CD4-positive, alpha-beta T cell (primary cell): ENCODE measurements at regions not wholly inside any gene's neighbourhood (a gene's known extent, or its start where the extent isn't known, plus 50 kb on each side); places are given as distances from the start of the nearest gene placed in this dataset.

Source experiments
- ATAC-seq: fragments of 200-7000 bp; cut with Tn5 transposase; one replicate; pipeline ENCODE4 v1.10.0; 2022; ENCODE audit warnings: mild to moderate bottlenecking; ENCODE audit not compliant: poor library complexity
- CTCF ChIA-PET: fragments of 350-600 bp; sonication (Branson Sonifier 250); formaldehyde crosslinking; loops from one replicate; lab custom pipeline; 2021; ENCODE audit warnings: antibody characterized with exemption, inconsistent platforms; lab: Charles Lee
- POLR2A ChIA-PET: fragments of 350-600 bp; sonication (Branson Sonifier 250); formaldehyde crosslinking; loops from one replicate; lab custom pipeline; 2021; ENCODE audit warnings: antibody characterized with exemption, inconsistent platforms; lab: Charles Lee
- DNase-seq, 14 experiments: peaks; one replicate each; pipeline ENCODE4 v3.0.0-alpha.2; 2013 to 2020; ENCODE audit warnings: mixed read lengths in 2 of 14
- H3K27ac ChIP-seq, 2 donors: one replicate each; pipeline versions ENCODE4 v1.5.1 to v1.7.0; 2013; ENCODE audit warnings: low read length in 2 of 2, low read depth in 1 of 2, mild to moderate bottlenecking in 1 of 2
- H3K27me3 ChIP-seq, 2 experiments: 1 replicate in 1 of 2; 2 replicates in 1 of 2; pipeline versions ENCODE4 v1.6.1 to v1.7.0; 2013; ENCODE audit warnings: low read length in 2 of 2, control low read depth in 1 of 2, mild to moderate bottlenecking in 1 of 2, moderate library complexity in 1 of 2; ENCODE audit not compliant: insufficient read depth in 2 of 2, control insufficient read depth in 1 of 2
- H3K36me3 ChIP-seq: one replicate; pipeline ENCODE4 v1.6.1; 2013; ENCODE audit warnings: low read length, control low read depth; ENCODE audit not compliant: insufficient read depth
- H3K4me1 ChIP-seq: one replicate; pipeline ENCODE4 v1.6.1; 2013; ENCODE audit warnings: low read length, control low read depth; ENCODE audit not compliant: insufficient read depth
- H3K4me3 ChIP-seq: one replicate; pipeline ENCODE4 v1.5.1; 2013; ENCODE audit warnings: mild to moderate bottlenecking, low read length, moderate library complexity
- H3K9me3 ChIP-seq, 2 experiments: 1 replicate in 1 of 2; 2 replicates in 1 of 2; pipeline versions ENCODE4 v1.6.1 to v1.7.0; 2013; ENCODE audit warnings: low read length in 2 of 2, mild to moderate bottlenecking in 2 of 2, control low read depth in 1 of 2, moderate library complexity in 1 of 2; ENCODE audit not compliant: control insufficient read depth in 1 of 2, insufficient read depth in 1 of 2
- H3K27ac Mint-ChIP-seq: one replicate; pipeline ENCODE4 v1.8.0; 2020; ENCODE audit warnings: mixed read lengths
- H3K27me3 Mint-ChIP-seq: one replicate; pipeline ENCODE4 v1.8.0; 2021; ENCODE audit warnings: mixed read lengths
- H3K36me3 Mint-ChIP-seq: one replicate; pipeline ENCODE4 v1.8.0; 2021; ENCODE audit warnings: low read depth, mixed read lengths
- H3K4me1 Mint-ChIP-seq: one replicate; pipeline ENCODE4 v1.8.0; 2021; ENCODE audit warnings: low read depth, mixed read lengths
- H3K4me3 Mint-ChIP-seq: one replicate; pipeline ENCODE4 v1.8.0; 2020; ENCODE audit warnings: mild to moderate bottlenecking, mixed read lengths
- H3K9me3 Mint-ChIP-seq: one replicate; pipeline ENCODE4 v1.8.0; 2020; ENCODE audit warnings: mixed read lengths
- intact Hi-C, 2 experiments: fragments of 100-400 bp; cut with DNase I in 1 of 2; cut with micrococcal nuclease in 1 of 2; formaldehyde crosslinking; loops; one replicate each; pipeline versions ENCODE4 v1.15.1 to v1.9.0; 2023 to 2025; cut with DNase I, micrococcal nuclease
- TF ChIP-seq, protein P1 (sequence below): fragments of 200-600 bp; IDR thresholded peaks from one replicate; pipeline ENCODE4 v1.8.0; 2022; ENCODE audit warnings: antibody characterized with exemption, mild to moderate bottlenecking

DNA sequence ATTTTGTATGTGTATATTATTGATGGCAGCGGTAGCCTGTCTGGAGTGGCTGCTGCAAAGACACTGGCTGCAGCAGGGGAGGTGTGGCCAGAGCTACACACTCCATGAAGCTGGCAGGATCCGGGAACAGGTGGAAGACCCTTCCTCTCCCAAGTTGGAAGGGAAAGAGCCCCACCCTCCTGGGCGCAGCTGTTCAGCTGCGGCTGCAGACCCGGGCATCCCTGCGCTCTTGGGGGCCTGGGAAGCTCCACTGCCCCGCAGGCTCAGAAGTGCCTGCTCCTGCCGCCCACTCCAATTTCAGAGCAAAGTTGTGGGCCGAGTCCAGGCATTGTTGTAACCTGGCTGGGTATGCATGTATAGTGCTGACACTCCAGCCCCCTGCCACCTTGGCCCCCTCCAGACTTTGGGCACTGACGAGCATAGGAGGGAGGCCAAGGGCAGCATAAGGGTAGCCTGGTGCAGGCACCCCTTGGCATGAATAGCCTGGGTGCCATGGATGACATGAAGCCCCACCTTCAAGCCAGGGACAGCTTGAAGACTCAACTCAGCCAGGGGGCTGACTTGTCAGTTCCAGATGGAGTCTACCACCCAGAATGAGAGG, 90.7 kb upstream of the TMEM168 start:
- no peaks in the 10 kb centered on the region for H3K9me3 ChIP-seq
- no peak for DNase-seq
- intact Hi-C loops = no loop called here
- Mint-ChIP-seq H3K9me3 (no peaks in the 10 kb centered on the region), H3K4me3 (no peak overlapping the region), H3K36me3 (peaks cover 31% of the 10 kb centered on the region), H3K27ac (no peak overlapping the region), H3K27me3 (no peaks in the 10 kb centered on the region), H3K4me1 (peaks cover 24% of the 10 kb centered on the region)
- H3K27ac ChIP-seq = no peak overlapping the region
- POLR2A ChIA-PET = no interaction called here
- CTCF ChIA-PET = no interaction called here
- no peaks in the 10 kb centered on the region for H3K36me3 ChIP-seq
- H3K27me3 ChIP-seq = no peaks in the 10 kb centered on the region
- H3K4me3 ChIP-seq = no peak overlapping the region
- ATAC-seq = no peak
- no peaks in the 10 kb centered on the region for H3K4me1 ChIP-seq
- TF ChIP-seq, protein P1, sequence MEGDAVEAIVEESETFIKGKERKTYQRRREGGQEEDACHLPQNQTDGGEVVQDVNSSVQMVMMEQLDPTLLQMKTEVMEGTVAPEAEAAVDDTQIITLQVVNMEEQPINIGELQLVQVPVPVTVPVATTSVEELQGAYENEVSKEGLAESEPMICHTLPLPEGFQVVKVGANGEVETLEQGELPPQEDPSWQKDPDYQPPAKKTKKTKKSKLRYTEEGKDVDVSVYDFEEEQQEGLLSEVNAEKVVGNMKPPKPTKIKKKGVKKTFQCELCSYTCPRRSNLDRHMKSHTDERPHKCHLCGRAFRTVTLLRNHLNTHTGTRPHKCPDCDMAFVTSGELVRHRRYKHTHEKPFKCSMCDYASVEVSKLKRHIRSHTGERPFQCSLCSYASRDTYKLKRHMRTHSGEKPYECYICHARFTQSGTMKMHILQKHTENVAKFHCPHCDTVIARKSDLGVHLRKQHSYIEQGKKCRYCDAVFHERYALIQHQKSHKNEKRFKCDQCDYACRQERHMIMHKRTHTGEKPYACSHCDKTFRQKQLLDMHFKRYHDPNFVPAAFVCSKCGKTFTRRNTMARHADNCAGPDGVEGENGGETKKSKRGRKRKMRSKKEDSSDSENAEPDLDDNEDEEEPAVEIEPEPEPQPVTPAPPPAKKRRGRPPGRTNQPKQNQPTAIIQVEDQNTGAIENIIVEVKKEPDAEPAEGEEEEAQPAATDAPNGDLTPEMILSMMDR = no peak

DNA sequence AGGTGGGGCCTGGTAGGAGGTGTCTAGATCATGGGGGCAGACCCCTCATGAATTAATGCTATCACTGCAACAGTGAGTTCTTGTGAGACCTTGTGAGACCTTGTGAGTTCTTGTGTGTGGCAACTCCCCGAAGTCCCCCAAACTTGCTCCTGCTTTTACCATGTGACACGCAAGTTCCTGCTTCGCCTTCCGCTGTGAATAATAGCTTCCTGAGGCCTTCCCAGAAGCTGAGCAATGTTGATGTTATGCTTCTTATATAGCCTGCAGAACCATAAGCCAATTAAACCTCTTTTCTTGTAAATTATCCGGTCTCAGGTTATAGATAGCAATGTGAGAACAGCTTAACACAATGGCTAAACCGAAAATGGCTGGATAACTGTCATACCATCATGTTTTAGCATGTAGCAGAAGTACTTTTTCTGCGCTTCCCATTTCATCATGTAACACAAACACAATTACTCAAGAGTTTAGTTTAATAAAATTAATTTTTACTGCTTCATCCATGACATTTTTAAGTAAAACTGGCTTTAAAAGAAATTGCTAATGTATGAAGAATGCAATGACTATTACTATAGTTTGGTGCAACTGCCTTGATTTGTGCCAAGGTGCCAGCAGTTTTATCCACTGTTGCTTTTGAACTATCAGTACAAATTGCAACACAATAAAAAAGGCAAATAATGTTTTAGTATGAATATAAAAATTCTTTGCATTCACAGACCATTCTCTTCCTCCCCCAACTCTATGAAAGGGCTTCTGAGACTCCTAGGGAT, 87.7 kb upstream of the TMEM168 start:
- DNase-seq (peak in 2 of 14 experiments; percentile 7 to 12), ATAC-seq (no peak)
- no peaks in the 10 kb centered on the region for H3K9me3 ChIP-seq
- no peaks in the 10 kb centered on the region for H3K4me1 ChIP-seq
- CTCF ChIA-PET = no interaction called here
- TF ChIP-seq, protein P1 = no peak
- H3K36me3 ChIP-seq = no peaks in the 10 kb centered on the region
- Mint-ChIP-seq H3K27me3 (no peaks in the 10 kb centered on the region), H3K27ac (no peak overlapping the region), H3K4me3 (no peak overlapping the region), H3K4me1 (peaks cover 22% of the 10 kb centered on the region), H3K36me3 (peaks cover 16% of the 10 kb centered on the region), H3K9me3 (no peaks in the 10 kb centered on the region)
- intact Hi-C loops = no loop called here
- H3K27me3 ChIP-seq = no peaks in the 10 kb centered on the region
- POLR2A ChIA-PET = no interaction called here
- no peak overlapping the region for H3K4me3 ChIP-seq
- H3K27ac ChIP-seq = no peak overlapping the region

DNA sequence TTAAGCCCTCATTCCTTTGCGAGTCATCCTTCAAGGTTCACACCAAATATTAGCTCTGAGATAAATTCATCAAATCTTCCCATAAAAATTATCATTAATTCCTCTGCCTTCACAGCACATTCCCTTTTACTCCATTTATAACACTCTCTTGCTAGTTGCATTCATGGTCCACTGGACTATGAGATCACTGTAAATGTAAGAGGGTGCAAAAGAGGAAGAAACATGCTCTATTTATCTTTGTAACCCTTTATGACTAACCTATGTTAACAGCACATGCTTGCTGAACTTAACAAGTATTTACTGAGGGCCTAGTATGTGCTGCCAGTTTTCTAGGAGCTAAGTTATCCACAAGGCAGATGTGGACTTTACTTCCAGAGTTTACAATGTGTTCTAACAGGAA, 86.7 kb upstream of the TMEM168 start:
- no peaks in the 10 kb centered on the region for H3K9me3 ChIP-seq
- Mint-ChIP-seq H3K27ac (no peak overlapping the region), H3K27me3 (no peaks in the 10 kb centered on the region), H3K4me3 (no peak overlapping the region), H3K4me1 (peaks cover 32% of the 10 kb centered on the region), H3K36me3 (peaks cover 16% of the 10 kb centered on the region), H3K9me3 (no peaks in the 10 kb centered on the region)
- no peaks in the 10 kb centered on the region for H3K4me1 ChIP-seq
- DNase-seq (no peak), ATAC-seq (no peak)
- TF ChIP-seq, protein P1 = no peak
- no peak overlapping the region for H3K27ac ChIP-seq
- H3K27me3 ChIP-seq = no peaks in the 10 kb centered on the region
- ChIA-PET CTCF (no interaction called here), POLR2A (no interaction called here)
- no peak overlapping the region for H3K4me3 ChIP-seq
- intact Hi-C loops = no loop called here
- H3K36me3 ChIP-seq = no peaks in the 10 kb centered on the region
